H1 (cell line): ENCODE measurements at regions not wholly inside any gene's neighbourhood (a gene's known extent, or its start where the extent isn't known, plus 50 kb on each side); places are given as distances from the start of the nearest gene placed in this dataset.

Experiments used
- CTCF ChIA-PET: fragments of 300-600 bp; sonication (Branson Sonifier 250); formaldehyde crosslinking; loops from one replicate; lab custom pipeline; 2021; ENCODE audit not compliant: partially characterized antibody; lab: Charles Lee
- POLR2A ChIA-PET: fragments of 300-600 bp; sonication (Branson Sonifier 250); formaldehyde crosslinking; loops from one replicate; lab custom pipeline; 2021; ENCODE audit warnings: inconsistent platforms; ENCODE audit not compliant: partially characterized antibody; lab: Charles Lee
- DNase-seq, 2 experiments: peaks; one replicate each; pipeline versions ENCODE4 v3.0.0 to v3.0.0-alpha.2; 2010 to 2022; ENCODE audit warnings: low spot score in 2 of 2, low read depth in 1 of 2, mixed read lengths in 1 of 2
- FAIRE-seq: peaks from 2 replicates; lab custom pipeline; 2011; peaks lifted over from hg19 to GRCh38; lab: Jason Lieb, UNC
- H2AFZ ChIP-seq: 2 replicates; pipeline ENCODE4 v1.8.1; 2012; ENCODE audit warnings: low read length, inconsistent platforms
- H2AK5ac ChIP-seq: 2 replicates; pipeline ENCODE4 v1.6.1; 2013; ENCODE audit warnings: low read depth, low read length
- H2BK120ac ChIP-seq: replicated peaks from 2 replicates; pipeline ENCODE3; 2013; ENCODE audit warnings: low read depth, low read length, inconsistent platforms
- H2BK12ac ChIP-seq: 2 replicates; pipeline ENCODE4 v1.6.1; 2013; ENCODE audit warnings: low read depth, low read length
- H2BK15ac ChIP-seq: 2 replicates; pipeline ENCODE4 v1.6.1; 2013; ENCODE audit warnings: low read length
- H2BK20ac ChIP-seq: 2 replicates; pipeline ENCODE4 v1.6.1; 2013; ENCODE audit warnings: low read length
- H2BK5ac ChIP-seq: 2 replicates; pipeline ENCODE4 v1.6.1; 2013; ENCODE audit warnings: low read depth, low read length
- H3K14ac ChIP-seq: 2 replicates; pipeline ENCODE4 v1.6.1; 2013; ENCODE audit warnings: inconsistent platforms; ENCODE audit not compliant: insufficient read length
- H3K18ac ChIP-seq: 2 replicates; pipeline ENCODE4 v1.6.1; 2013; ENCODE audit warnings: low read length; ENCODE audit errors: extremely low read depth
- H3K23ac ChIP-seq: 2 replicates; pipeline ENCODE4 v1.6.1; 2013; ENCODE audit warnings: inconsistent platforms; ENCODE audit not compliant: insufficient read length
- H3K23me2 ChIP-seq: 2 replicates; pipeline ENCODE4 v1.6.1; 2013; ENCODE audit warnings: low read depth, low read length
- H3K27ac ChIP-seq: 2 replicates; pipeline ENCODE4 v1.6.1; 2011; ENCODE audit warnings: low read depth, low read length, inconsistent platforms
- H3K27me3 ChIP-seq, 4 experiments: replicated peaks in 1 of 4; 1 replicate in 1 of 4; 2 replicates in 3 of 4; pipeline versions ENCODE4 v1.6.1 to v1.8.1; 2011 to 2013; ENCODE audit warnings: low read length in 3 of 4, mild to moderate bottlenecking in 3 of 4, inconsistent platforms in 2 of 4, mixed read lengths in 2 of 4, moderate library complexity in 1 of 4; ENCODE audit not compliant: control insufficient read depth in 3 of 4, insufficient read depth in 3 of 4; ENCODE audit errors: extremely low read depth in 1 of 4
- H3K36me3 ChIP-seq, 4 experiments: 2 replicates each; pipeline versions ENCODE4 v1.6.1 to v1.8.1; 2011 to 2013; ENCODE audit warnings: mild to moderate bottlenecking in 4 of 4, low read length in 3 of 4, moderate library complexity in 2 of 4, control low read depth in 1 of 4, inconsistent platforms in 1 of 4; ENCODE audit not compliant: insufficient read depth in 4 of 4, control insufficient read depth in 2 of 4
- H3K4ac ChIP-seq: replicated peaks from 2 replicates; pipeline ENCODE3; 2013; ENCODE audit warnings: low read length, low read depth, mixed read lengths, inconsistent platforms; ENCODE audit not compliant: insufficient read length
- H3K4me1 ChIP-seq, 4 experiments: replicated peaks in 1 of 4; 1 replicate in 1 of 4; 2 replicates in 3 of 4; pipeline versions ENCODE4 v1.6.1 to v1.8.1; 2011 to 2013; ENCODE audit warnings: low read length in 3 of 4, inconsistent platforms in 2 of 4, mixed read lengths in 1 of 4; ENCODE audit not compliant: insufficient read depth in 4 of 4, control insufficient read depth in 3 of 4
- H3K4me2 ChIP-seq, 2 experiments: 2 replicates each; pipeline versions ENCODE4 v1.6.1 to v1.8.1; 2011 to 2013; ENCODE audit warnings: low read depth in 2 of 2, low read length in 2 of 2, control low read depth in 1 of 2, inconsistent platforms in 1 of 2, mild to moderate bottlenecking in 1 of 2; ENCODE audit not compliant: insufficient read depth in 1 of 2
- H3K4me3 ChIP-seq, 4 experiments: fragments of 200-600, 300-600 bp in 1 of 4; sonication (generic), shearing (Covaris generic), sonication (Bioruptor Twin) in 1 of 4; 2 replicates each; pipeline versions ENCODE4 v1.5.1 to v1.8.1; 2011 to 2016; ENCODE audit warnings: low read length in 4 of 4, low read depth in 3 of 4, control low read depth in 2 of 4, inconsistent platforms in 2 of 4, mild to moderate bottlenecking in 2 of 4, mixed read lengths in 1 of 4, moderate library complexity in 1 of 4; ENCODE audit not compliant: insufficient read depth in 2 of 4; ENCODE audit errors: extremely low read depth in 1 of 4
- H3K56ac ChIP-seq: replicated peaks from 2 replicates; pipeline ENCODE3; 2013; ENCODE audit warnings: low read depth, mild to moderate bottlenecking, mixed read lengths, low read length, inconsistent platforms; ENCODE audit not compliant: insufficient read length
- H3K79me1 ChIP-seq: 2 replicates; pipeline ENCODE4 v1.6.1; 2013; ENCODE audit warnings: low read depth, low read length, control low read depth
- H3K79me2 ChIP-seq, 2 experiments: 2 replicates each; pipeline versions ENCODE4 v1.6.1 to v1.8.1; 2012 to 2013; ENCODE audit warnings: low read length in 2 of 2, mild to moderate bottlenecking in 2 of 2, inconsistent platforms in 1 of 2; ENCODE audit not compliant: insufficient read depth in 2 of 2, control insufficient read depth in 1 of 2
- H3K9ac ChIP-seq, 4 experiments: replicated peaks in 1 of 4; 1 replicate in 1 of 4; 2 replicates in 3 of 4; pipeline versions ENCODE4 v1.6.1 to v1.8.1; 2011 to 2013; ENCODE audit warnings: low read depth in 3 of 4, low read length in 3 of 4, control low read depth in 2 of 4, mild to moderate bottlenecking in 2 of 4, moderate library complexity in 2 of 4, inconsistent platforms in 1 of 4; ENCODE audit errors: extremely low read depth in 1 of 4
- H3K9me3 ChIP-seq, 2 experiments: 2 replicates each; pipeline versions ENCODE4 v1.6.1 to v1.8.1; 2012 to 2013; ENCODE audit warnings: mild to moderate bottlenecking in 2 of 2, moderate library complexity in 2 of 2, control low read depth in 1 of 2, inconsistent platforms in 1 of 2, low read depth in 1 of 2, low read length in 1 of 2, mixed read lengths in 1 of 2; ENCODE audit not compliant: insufficient read depth in 2 of 2
- H4K20me1 ChIP-seq, 2 experiments: replicated peaks in 1 of 2; 2 replicates each; pipeline versions ENCODE3 to v1.8.1; 2011 to 2013; ENCODE audit warnings: inconsistent platforms in 2 of 2, low read length in 2 of 2, mild to moderate bottlenecking in 1 of 2; ENCODE audit not compliant: insufficient read depth in 2 of 2, control insufficient read depth in 1 of 2
- H4K5ac ChIP-seq: 2 replicates; pipeline ENCODE4 v1.6.1; 2013; ENCODE audit warnings: low read length, low read depth, mixed read lengths, inconsistent platforms; ENCODE audit not compliant: insufficient read length
- H4K8ac ChIP-seq: 2 replicates; pipeline ENCODE4 v1.8.0; 2013; ENCODE audit warnings: mild to moderate bottlenecking, moderate library complexity, low read length, inconsistent platforms; ENCODE audit not compliant: insufficient read depth; ENCODE audit errors: extremely low read depth
- H4K91ac ChIP-seq: replicated peaks from 2 replicates; pipeline ENCODE3; 2013; ENCODE audit warnings: low read length, mixed read lengths, inconsistent platforms; ENCODE audit not compliant: insufficient read length
- ATF2 ChIP-seq: IDR thresholded peaks from 2 replicates; pipeline ENCODE4 v1.6.1; 2012; ENCODE audit warnings: low read length, inconsistent platforms
- CBX8 ChIP-seq: fragments of 300-800, 300-1000 bp; sonication (generic); IDR thresholded peaks from 2 replicates; pipeline ENCODE4 v1.7.1; 2016; ENCODE audit warnings: low read depth, low read length, borderline replicate concordance
- CEBPB ChIP-seq: IDR thresholded peaks from 2 replicates; pipeline ENCODE4 v1.6.1; 2012; ENCODE audit warnings: low read depth, low read length
- CREB1 ChIP-seq: IDR thresholded peaks from 2 replicates; pipeline ENCODE4 v1.6.1; 2012; ENCODE audit warnings: inconsistent platforms
- JUN ChIP-seq: IDR thresholded peaks from 2 replicates; pipeline ENCODE4 v1.6.1; 2011; ENCODE audit warnings: low read depth, mild to moderate bottlenecking, improper control_type of control experiment, low read length
- KDM4A ChIP-seq: IDR thresholded peaks from one replicate; pipeline ENCODE4 v1.7.1; 2012; ENCODE audit warnings: low read depth, mild to moderate bottlenecking, moderate library complexity, low read length, inconsistent platforms; ENCODE audit not compliant: severe bottlenecking
- NANOG ChIP-seq: IDR thresholded peaks from 2 replicates; pipeline ENCODE4 v1.6.1; 2011; ENCODE audit warnings: low read length, low read depth, mild to moderate bottlenecking, inconsistent platforms; ENCODE audit not compliant: insufficient read depth, poor library complexity, severe bottlenecking
- NRF1 ChIP-seq: IDR thresholded peaks from 2 replicates; pipeline ENCODE4 v1.6.1; 2011; ENCODE audit warnings: mild to moderate bottlenecking, low read depth, low read length, improper control_type of control experiment
- POLR2AphosphoS5 ChIP-seq: IDR thresholded peaks from 2 replicates; pipeline ENCODE4 v1.6.1; 2011; ENCODE audit warnings: low read depth, low read length
- RBBP5 ChIP-seq: IDR thresholded peaks from 2 replicates; pipeline ENCODE4 v1.7.1; 2012; ENCODE audit warnings: low read depth, mild to moderate bottlenecking, inconsistent platforms, low read length, moderate library complexity, borderline replicate concordance
- SIRT6 ChIP-seq: IDR thresholded peaks from one replicate; pipeline ENCODE4 v1.7.1; 2012; ENCODE audit warnings: low read length, inconsistent platforms
- SP2 ChIP-seq: IDR thresholded peaks from 2 replicates; pipeline ENCODE4 v1.6.1; 2012; ENCODE audit warnings: mild to moderate bottlenecking, low read length, inconsistent platforms
- SRF ChIP-seq: IDR thresholded peaks from 2 replicates; pipeline ENCODE4 v1.6.1; 2011; ENCODE audit warnings: mild to moderate bottlenecking, low read depth, low read length, moderate library complexity
- WGBS, 2 experiments: shearing (Covaris generic) in 1 of 2; methylation state at CpG; one replicate each; pipeline versions ENCODE4 v1.1.6 to v1.1.7; 2013 to 2015; ENCODE audit warnings: low lambda C conversion rate in 2 of 2, mixed read lengths in 2 of 2, inconsistent platforms in 1 of 2, low coverage in 1 of 2, missing lambda C conversion rate in 1 of 2; ENCODE audit not compliant: insufficient replicate concordance in 2 of 2, insufficient coverage in 1 of 2, insufficient read length in 1 of 2; ENCODE audit errors: extremely low coverage in 1 of 2, missing lambda C conversion rate in 1 of 2; 5-methylcytosine and 5-hydroxymethylcytosine counted together

- H2AFZ ChIP-seq, result no peak overlapping the region
- H2BK15ac ChIP-seq, result no peak overlapping the region
- H3K79me1 ChIP-seq, result no peaks in the 10 kb centered on the region
- no peaks in the 10 kb centered on the region for H3K27me3 ChIP-seq
- no peak overlapping the region for H2BK12ac ChIP-seq
- H3K4me2 ChIP-seq, result no peak overlapping the region
- H4K5ac ChIP-seq, result no peak overlapping the region
- no peak overlapping the region for H2AK5ac ChIP-seq
- no peak overlapping the region for H3K14ac ChIP-seq
- no peaks in the 10 kb centered on the region for H3K79me2 ChIP-seq
- no peak overlapping the region for H4K91ac ChIP-seq
- H3K27ac ChIP-seq, result no peak overlapping the region
- no peak overlapping the region for H2BK5ac ChIP-seq
- no peak overlapping the region for H3K23ac ChIP-seq
- no peak overlapping the region for H3K18ac ChIP-seq
- TF ChIP-seq KDM4A, result no peak
- TF ChIP-seq CBX8, result no peak
- TF ChIP-seq CEBPB, result no peak
- no peak for TF ChIP-seq SIRT6
- TF ChIP-seq POLR2AphosphoS5, result no peak
- TF ChIP-seq NRF1, result no peak
- TF ChIP-seq JUN, result no peak
- TF ChIP-seq NANOG, result no peak
- TF ChIP-seq RBBP5, result no peak
- no peak for TF ChIP-seq CREB1
- TF ChIP-seq SP2, result no peak
- TF ChIP-seq SRF, result no peak
- no peak for TF ChIP-seq ATF2
- TF ChIP-seq, all 59 proteins: peak for 0
- no peak overlapping the region for H2BK120ac ChIP-seq
- CTCF ChIA-PET, result interaction anchor here (0.6 to 1.1 kb wide), 2 partner anchors 25 to 99 kb away, joined by 3 read pairs; no protein-coding TSS in a partner anchor
- H4K8ac ChIP-seq, result no peak overlapping the region
- no peaks in the 10 kb centered on the region for H3K23me2 ChIP-seq
- 93% methylated on average over 3 of the region's 3 CpGs; no CpG with 5 or more reads in 1 of the 2 experiments for WGBS, 2 experiments
- H3K4ac ChIP-seq, result no peak overlapping the region
- POLR2A ChIA-PET, result no interaction called here
- H3K9ac ChIP-seq, result no peak overlapping the region
- no peaks in the 10 kb centered on the region for H3K4me1 ChIP-seq
- H3K36me3 ChIP-seq, result no peaks in the 10 kb centered on the region
- no peak overlapping the region for H3K56ac ChIP-seq
- H3K9me3 ChIP-seq, result no peaks in the 10 kb centered on the region
- H2BK20ac ChIP-seq, result no peak overlapping the region
- DNase-seq (no peak), FAIRE-seq (no peak)
- H3K4me3 ChIP-seq, result no peak overlapping the region
- no peaks in the 10 kb centered on the region for H4K20me1 ChIP-seq
These were observed 81.8 kb upstream of the NANOGP8 start for GRCh38 chr15:35166730-35167359.
